B cell (primary cell): ENCODE measurements at regions not wholly inside any gene's neighbourhood (a gene's known extent, or its start where the extent isn't known, plus 50 kb on each side); places are given as distances from the start of the nearest gene placed in this dataset.
"Not testable (repeated sequence)": the region's sequence is repeated elsewhere in the genome, so short reads cannot be mapped to it uniquely, and the experiment has no call there.

Source experiments
- EZH2 ChIP-seq: IDR thresholded peaks from 2 replicates; pipeline ENCODE4 v1.6.1; 2012; ENCODE audit warnings: borderline replicate concordance, low read depth, mild to moderate bottlenecking, moderate library complexity, low read length; ENCODE audit not compliant: insufficient read depth, poor library complexity, severe bottlenecking
- TF ChIP-seq, protein P1 (sequence below): fragments of 200-600 bp; IDR thresholded peaks from one replicate; pipeline ENCODE4 v1.8.0; 2022; ENCODE audit warnings: antibody characterized with exemption, mild to moderate bottlenecking

DNA sequence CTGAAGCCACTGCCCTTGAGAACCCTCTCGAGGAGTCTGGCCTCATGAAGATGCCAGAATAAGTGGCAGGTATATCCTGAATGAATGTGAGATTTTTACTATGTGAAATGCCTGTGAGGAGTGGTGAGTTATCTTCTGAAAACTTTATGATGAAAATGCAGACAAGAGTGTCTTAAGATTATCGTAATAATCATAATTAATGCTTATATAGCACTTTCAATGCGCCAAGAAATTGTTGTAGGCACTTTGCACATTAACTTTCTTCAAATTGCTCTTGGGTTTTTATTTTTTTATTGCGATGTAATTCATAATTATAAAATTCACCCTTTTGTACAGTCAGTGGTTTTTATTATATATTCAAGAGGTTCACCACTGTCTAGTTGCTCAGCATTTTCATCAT is 879.1 kb upstream of the DEFB115 start:
- TF ChIP-seq, protein P1, sequence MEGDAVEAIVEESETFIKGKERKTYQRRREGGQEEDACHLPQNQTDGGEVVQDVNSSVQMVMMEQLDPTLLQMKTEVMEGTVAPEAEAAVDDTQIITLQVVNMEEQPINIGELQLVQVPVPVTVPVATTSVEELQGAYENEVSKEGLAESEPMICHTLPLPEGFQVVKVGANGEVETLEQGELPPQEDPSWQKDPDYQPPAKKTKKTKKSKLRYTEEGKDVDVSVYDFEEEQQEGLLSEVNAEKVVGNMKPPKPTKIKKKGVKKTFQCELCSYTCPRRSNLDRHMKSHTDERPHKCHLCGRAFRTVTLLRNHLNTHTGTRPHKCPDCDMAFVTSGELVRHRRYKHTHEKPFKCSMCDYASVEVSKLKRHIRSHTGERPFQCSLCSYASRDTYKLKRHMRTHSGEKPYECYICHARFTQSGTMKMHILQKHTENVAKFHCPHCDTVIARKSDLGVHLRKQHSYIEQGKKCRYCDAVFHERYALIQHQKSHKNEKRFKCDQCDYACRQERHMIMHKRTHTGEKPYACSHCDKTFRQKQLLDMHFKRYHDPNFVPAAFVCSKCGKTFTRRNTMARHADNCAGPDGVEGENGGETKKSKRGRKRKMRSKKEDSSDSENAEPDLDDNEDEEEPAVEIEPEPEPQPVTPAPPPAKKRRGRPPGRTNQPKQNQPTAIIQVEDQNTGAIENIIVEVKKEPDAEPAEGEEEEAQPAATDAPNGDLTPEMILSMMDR: not testable (repeated sequence)
- not testable (repeated sequence) for TF ChIP-seq EZH2
